LHCN-M2 (cell line): ENCODE measurements at regions not wholly inside any gene's neighbourhood (a gene's known extent, or its start where the extent isn't known, plus 50 kb on each side); places are given as distances from the start of the nearest gene placed in this dataset.

Source experiments
- DNase-seq: peaks from one replicate; pipeline ENCODE4 v3.0.0-alpha.2; 2012; ENCODE audit warnings: low read depth

DNA sequence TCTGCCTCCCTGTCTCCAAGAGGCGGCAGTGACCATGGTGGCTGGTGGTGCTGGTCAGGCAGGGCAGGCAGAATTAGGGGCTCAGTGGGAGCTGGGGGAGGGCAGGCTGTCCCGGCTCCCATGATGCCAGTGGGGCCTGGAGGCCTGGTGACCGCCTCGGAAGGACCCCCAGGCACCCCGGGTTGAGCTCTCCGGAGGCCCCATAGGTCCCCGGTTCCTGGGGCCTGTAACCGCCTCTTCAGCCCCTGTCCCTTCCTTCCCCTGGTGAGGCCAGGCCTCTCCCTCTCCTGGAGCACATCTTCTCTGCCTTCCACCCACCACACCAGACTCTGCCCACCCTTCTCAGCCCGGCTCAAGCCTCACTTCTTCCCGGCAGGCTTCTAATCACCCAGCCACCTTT is 117.7 kb upstream of the GSC start:
- DNase-seq, result no peak

DNA sequence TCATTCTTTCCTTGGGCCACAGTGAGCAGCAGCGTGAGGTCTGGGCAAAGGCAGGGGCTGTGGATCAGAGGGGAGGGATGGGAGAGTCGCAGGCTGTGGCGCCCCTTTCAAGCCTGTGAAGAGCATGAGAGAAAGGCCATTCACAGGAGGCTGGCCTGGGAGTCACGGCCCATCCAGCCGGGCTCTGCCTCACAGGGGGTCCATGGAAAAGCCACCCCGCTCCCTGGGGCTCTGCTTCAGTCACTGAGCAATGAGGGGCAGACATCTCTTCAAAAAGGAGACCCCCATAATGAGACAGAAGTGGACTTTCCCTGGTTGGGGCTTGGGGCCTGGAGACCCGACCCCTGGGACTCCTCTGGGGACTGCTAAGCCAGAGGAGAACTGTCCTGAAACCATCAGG is 117.0 kb upstream of the GSC start:
- no peak for DNase-seq

DNA sequence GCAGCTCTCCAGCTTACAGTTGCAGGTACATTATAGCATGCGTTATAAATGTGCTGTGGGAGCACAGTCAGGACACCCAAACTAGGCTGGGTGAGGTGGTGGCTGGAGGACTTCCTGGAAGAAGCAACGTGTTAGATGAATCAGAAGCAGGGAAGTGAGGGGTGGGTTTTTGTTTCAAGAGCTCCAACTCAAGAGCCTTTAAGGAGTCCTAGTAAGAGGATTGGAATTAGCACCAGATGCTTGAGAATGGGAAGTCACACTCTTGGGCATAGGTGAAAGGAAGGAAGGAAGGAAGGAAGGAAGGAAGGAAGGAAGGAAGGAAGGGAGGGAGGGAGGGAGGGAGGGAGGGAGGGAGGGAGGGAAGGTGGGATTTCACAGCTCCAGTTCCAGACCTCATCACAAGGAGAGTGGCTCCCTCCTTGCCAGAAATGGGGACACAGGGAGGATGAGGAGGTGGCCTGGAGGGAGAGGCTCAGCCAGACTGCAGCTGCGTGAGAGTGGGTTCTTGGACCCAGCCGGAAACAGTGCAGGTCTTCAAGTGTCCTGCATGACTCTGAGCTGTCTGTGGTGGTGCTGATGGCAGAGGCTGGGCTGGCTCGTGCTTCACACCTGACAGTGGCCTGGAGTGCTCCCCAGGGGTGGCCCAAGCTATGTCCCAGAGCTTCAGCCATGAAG is 115.7 kb upstream of the GSC start:
- DNase-seq, result no peak

DNA sequence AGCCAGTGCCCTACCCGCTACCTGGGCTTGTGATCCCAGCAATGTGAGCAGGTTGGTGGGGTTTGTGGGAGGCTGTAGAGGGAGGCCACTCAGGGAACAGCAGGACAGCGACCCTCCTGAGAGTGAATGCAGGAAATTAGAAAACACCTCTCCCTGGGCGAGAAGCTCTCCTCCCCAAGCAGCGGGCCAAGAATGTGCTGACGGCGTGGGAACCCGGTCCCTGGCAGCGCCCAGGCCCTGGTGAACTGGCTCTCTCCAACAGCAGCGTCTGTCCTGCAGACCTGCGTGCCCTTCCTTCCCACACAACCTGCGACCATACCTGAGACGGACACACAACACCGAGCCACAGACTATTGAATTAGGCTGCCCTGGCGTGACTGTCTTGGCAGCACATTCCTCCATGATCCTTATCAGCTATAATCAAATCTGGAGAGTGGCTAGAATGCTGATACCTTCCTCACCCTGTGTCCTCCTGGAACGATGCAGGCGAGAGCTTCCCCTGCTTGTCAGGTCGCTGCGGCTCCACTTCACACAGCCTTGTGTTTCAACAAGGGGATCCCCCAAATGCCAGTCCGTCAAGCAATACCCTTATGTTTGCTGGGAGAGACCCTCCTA is 114.8 kb upstream of the GSC start:
- DNase-seq, result no peak

DNA sequence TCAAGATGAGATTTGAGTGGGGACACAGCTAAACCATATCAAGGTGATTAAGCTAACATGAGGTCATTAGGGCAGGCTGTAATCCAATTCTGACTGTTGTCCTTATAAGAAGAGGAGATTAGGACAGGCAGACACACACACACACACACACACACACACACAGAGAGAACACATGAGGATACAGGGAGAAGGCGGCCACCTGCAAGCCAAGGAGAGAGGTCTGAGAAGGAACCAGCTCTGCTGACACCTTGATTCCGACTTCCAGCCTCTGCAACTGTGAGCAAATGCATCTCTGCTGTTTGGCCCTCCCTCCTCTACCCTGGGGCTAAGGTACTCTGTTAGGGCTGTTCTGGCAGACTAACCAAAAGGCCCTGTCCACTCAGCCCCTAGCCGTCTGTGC is 112.5 kb upstream of the GSC start:
- no peak for DNase-seq

DNA sequence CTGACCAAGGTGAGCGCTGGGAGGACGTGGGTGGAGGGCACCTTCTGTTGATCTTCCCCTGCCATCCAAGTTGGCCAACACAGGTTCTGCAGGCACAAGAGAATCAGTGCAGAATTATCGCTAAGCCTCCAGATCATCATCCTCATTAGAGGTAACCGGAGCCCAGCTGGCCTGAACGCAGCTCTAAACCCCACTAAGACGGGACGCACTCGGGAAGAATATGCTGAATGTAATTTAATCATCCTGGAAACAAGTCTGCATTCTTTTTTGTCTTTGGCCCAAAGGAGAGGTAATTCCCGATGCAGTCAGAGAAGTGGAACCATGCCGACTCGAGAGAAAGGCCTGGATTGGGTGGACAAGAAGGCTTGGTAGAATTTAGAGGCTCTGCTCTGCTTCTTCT is 111.0 kb upstream of the GSC start:
- no peak for DNase-seq

DNA sequence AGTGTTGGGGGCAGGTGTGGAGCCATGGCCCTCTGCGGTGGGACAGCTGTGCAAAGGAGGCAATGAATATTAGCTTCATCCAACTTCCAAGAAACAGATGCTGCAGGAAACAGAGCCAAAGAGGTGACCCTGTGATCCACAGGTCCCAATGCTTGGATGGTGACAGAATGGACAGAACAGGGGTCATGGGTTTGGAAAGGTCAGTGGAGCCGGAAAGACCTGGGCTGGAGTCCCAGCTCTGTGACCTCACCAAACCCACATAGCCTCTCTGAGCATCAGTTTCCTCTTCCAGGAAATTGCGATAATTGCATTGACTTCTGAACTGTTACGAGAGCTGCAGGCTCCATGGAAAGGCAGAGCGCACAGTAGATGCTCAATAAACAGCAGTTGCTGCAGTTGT is 110.2 kb upstream of the GSC start:
- DNase-seq, result no peak

DNA sequence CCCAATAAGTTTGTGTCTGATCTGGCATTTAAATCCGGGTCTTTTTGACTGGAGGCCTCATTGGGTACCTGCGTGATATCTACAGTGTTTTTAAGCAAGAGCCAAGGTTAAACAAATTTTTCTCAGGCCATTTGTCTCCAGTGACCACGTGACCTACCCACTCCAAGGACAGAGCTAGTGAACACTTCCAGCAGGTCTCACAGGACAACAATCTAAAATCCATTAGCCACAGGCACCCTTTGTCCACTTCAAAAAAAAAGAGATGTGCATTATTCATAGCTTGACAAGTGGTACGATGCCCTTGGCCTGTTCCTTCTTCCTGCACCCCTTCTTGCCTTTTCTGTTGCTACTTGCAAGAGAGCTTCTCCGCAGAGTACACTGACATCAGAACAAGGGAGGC is 109.6 kb upstream of the GSC start:
- DNase-seq, result no peak

DNA sequence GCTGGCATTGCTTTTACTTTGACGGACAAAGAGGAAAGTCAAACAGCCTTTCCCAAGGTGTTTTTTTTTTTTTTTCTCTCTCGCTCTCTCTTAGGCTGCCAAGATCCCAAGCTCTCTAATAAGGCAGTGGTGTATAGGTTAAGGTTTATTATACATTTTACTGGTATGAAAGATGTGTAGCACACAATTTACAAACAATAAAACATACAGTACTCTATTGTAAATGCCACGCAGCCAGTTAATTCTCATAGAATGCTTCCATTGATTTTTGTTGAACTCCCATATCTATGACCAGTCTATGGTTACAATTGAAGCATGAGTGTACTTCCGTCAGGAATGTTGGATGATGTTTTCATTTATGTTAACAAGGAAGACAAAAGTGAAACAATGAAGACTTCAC is 106.4 kb upstream of the GSC start:
- DNase-seq, result no peak

DNA sequence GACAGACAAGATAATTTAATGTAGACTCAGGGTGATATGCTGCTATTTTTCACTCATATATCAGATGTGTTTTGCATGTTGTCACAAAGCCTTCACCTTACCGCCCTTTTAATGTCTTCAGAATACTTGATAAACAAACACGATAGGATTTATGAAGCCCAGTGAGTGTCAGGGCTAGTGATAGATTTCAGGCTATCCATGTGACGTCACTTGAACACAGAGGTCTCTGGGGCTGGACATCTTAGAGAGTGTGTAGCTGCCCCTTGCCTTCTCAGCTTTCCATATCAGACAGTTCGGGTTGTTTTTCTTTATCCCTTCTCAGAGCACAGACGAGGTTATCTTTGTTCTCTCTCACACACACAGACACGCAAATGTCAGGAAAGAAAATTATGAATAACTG is 105.3 kb upstream of the GSC start:
- DNase-seq, result no peak

DNA sequence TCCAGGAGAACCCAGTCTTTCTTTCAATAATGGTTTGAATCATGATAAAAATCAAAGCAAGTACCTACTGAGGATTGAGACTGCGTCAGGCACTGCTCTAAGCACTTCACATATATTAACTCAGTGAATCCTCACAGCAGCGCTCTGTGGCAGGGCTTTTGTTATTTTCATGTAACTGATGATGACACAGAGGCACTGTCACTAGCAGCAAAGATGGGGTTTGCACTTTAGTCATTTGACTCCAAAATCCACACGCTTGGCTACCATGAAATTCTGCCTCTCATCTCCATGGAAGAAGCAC is 98.8 kb upstream of the GSC start:
- DNase-seq, result no peak

DNA sequence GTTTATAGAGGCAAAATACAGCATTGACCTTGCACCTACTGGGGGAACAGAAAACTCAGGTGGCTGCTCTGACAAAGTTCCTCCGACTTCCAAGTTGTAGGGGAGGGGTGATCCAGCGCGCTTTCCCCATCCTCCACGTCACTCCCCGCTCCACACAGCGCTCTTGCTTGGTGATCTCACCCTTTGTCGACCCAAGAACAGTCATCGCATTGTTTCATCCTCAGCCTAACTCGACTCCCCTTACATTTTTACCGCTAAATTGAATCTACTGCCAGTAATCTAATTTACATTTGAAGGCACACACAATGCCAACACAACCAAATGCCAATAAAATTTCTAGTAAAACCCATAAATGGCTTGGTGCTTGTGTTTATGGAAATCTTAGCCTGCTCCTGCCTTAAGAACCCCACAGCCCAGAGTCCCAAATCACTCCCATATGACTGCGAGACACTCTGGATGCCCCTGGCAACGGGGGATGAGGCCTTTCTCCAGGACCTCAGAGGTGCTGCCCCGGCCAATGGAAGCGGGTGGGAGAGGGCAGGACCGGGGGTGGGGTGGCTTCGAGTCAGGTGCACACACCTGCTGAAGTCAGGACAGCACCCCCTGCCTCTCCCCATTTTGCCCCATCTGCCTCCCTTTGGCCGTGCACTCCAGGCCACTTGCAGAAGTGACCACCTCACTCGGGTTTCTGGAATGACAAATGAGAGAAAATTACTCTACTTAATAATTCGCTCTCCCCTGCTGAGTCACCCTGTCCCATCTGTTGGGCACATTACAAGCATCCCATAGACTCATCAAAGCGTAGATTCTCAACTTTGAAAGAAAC is 98.2 kb upstream of the GSC start:
- DNase-seq, result no peak

DNA sequence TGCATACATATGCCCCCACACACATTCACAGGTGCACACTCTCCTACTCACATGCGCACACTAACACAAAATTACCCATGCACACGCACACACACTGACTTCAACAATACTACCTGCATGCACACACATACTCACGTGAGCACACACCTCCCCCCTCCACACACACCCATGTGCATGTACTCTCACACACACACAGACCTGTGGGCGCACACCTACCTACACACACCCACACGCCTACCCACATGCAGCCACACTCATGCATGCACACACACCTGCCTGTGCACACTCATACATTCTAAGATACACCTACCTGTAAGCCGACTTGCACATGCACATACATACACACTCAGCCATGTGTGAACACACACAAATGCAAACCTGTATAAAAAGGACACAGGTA is 97.3 kb upstream of the GSC start:
- DNase-seq, result no peak

DNA sequence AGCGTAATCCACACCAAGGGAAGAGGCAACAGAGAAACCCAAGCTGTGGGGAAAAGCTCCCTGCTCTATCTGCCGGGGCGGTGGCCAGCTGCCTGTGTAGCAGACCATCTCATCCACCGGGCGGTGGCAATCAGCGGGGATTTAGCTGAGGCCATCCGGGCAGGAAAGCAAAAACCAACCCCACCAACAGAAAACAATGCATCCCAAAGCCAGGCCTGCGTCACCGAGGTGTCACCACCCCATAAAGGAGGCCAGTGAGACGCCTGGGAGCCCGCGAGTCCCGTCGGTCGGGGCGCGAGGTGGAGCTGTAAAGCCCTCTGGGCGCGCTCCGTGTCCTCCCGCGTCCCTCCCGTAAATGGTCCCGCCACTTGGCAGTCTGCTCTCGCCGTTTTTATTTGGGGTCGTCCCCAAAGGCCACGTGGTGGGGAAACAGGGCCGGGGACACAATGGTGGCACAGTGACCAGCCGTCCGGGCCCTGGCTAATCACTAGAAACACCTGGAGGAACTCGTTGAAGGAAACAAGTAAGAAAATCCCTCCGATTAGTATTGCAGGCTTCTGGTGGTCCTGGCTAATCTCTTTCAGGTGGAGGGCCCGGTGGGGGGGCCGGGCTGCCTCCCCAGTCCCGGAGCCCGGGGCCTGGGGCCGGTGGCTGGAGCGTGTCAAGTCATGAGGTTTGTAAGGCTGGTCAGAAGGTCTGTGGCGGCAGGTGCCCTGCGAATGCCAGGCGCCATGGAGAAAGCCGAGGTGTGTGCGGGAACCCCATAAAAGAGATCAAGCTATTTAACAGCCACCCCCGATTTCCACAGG is 94.7 kb upstream of the GSC start:
- DNase-seq, result no peak

DNA sequence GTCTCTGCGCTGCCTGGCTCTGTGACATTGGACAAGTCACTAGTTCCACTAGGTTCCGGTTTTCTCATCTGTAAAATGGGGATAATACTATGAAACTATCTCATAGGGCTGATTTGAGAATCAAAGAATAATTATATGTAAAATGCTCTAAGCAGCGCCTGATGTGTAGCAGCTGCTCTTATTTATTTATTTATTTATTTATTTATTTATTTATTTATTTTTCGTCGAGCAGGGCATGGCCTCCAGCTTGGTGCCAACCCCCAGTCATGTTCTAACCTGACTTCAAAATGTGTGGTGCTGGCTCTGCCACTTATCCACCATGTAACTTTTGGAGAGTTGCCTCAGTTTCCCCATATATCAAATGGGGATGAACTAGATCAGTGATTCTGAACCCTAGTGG is 93.5 kb upstream of the GSC start:
- no peak for DNase-seq

DNA sequence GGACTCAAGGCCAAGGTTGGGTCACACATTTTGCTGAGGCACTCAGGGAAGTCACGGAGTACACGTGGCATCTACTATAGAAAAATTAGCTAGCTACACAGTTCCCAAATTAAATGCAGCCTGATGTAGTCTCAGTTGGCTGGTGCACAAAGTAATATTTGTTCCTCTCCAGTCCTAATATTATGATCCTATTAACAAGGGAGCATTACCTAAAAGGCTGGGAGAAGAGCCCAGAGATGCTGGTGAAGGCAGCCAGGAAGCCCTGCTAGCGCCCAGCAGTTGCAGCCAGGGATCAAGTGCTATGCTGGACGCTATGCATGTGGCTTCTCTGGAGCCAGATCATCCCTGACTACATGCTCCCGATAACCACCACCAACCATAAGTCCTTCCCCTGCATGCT is 88.0 kb upstream of the GSC start:
- DNase-seq, result no peak

DNA sequence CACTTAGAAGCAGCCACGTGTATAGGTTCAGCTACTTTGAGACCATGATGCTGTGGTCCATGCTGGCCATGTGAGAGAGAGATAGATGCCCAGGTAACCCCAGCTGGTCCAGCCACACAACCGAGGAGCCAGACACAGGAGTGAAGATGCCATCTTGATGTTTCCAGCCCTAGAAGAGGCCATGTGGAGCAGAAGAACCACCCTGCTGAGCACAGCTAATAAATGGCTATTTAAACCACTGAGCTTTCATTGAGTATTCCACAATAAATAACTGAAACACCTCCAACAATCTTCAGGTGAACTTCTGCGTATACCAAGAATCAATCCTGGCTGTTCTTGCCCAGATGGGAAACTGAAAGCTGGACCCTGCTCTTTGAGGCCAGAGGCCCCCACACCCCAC is 84.0 kb upstream of the GSC start:
- no peak for DNase-seq

DNA sequence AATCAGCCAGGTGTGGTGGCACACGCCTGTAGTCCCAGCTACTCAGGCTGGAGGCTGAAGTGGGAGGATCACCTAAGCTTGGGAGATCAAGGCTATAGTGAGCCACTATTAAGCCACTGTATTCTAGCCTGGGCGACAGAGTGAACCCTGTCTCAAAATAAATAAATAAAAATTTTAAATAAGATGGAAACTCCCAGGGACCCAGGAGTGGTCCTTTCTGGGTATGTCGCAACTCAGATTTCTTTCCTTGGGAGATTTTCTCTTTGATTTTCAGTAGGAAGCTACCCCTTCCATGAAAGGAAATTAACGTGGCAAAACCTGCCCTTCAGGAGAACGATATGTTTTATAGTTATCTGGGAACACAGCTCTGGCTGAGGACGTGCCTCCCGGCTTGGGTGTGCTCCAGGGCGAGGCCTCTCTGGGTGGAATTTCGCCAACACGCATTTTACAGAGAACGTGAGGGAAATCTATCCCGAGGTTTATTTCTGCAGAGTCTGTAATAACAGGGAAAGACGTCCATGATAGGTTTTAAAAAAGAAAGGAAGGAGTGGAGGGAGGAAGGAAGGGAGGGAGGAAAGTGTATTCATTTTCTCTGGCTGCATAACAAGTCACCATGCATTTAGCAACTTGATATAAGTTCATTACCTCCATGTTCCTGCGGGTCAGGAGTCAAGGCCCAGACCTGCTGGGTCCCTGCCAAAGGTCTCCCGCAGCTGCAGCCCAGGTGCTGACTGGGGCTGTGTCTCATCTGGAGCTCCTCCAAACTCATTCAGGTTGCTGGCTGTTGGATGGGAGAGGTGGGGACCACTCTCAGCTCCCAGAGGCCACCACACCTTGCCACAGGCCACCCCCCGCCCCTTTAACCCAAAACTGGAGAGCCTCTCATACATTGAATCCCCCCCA is 80.6 kb upstream of the GSC start:
- no peak for DNase-seq

DNA sequence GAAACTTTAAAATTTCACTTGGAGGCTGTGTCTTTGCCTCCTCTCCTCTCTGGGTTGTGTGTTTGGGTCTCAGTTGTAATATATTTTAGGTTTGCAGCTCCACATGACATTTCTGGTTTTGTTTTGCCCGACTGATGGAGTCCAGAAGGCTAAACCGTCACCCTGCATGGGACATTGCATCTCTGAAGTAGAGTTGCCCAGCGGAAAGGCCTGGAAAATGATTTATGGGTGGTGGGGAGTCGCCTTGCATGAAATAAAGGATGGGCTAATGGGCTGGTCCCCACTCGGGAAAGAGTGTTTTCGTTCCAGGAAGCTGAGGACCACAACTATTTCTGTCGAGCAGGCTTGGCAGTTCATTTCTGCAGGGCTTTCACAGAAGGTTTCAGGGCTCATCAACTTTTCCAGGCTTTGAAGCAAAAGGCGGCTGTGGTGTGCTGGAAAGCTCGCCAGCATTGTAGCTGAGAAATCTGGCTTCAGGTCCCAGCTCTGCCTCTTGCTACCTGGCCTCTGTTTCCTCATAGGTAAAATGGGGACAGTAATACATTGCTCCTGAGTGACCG is 74.8 kb upstream of the GSC start:
- no peak for DNase-seq

DNA sequence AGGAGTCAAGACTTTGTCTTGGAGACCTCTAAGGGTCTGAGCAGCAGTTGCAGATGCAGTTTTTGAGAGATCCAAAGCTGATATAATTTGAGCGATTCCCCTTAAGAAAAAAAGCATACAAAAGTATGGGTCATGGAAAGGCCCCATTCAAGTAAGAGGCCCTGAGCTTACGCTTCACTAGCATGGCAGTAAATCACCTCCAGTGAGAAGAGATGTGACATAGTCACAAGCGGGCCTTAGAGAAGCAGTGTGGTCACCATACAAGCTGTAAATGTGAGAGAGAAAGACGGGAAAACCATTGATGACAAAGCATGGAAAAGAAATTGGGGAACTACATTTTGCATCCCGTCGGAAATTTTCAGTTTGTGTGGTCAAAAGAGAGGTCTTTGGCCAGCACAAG is 70.6 kb upstream of the GSC start:
- DNase-seq, result no peak

DNA sequence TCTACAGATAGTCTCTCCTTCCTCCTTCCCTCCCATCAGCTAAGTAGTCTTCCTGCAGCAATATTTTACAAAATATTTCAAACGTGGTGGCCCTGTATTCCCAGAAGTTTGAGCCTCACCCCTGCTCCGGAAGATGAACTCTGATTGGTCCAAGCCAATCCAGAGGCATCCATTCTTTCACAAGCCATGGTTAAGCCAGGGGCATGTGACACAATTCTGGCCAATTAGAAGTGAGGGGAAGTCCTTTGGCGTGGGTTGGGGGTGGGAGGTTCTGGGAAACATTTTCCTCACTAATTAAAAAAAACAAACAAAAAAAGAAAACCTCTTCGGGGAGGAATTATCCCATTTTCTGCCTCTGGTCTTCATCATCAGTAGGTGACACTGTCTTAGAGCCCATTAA is 69.4 kb upstream of the GSC start:
- DNase-seq, result no peak
